GM19035 (cell line): ENCODE measurements at regions not wholly inside any gene's neighbourhood (a gene's known extent, or its start where the extent isn't known, plus 50 kb on each side); places are given as distances from the start of the nearest gene placed in this dataset.

ENCODE experiments used
- ATAC-seq: cut with Tn5 transposase; IDR thresholded peaks from one replicate; pipeline ENCODE4 v1.9.1; 2021; ENCODE audit not compliant: unreplicated experiment

GRCh38 chr5:27701931-27702903 lies 663.8 kb upstream of the CDH9 start:
- ATAC-seq: no peak

- ATAC-seq: no peak
Observed at GRCh38 chr5:27700526-27700925, 662.1 kb upstream of the CDH9 start.

- ATAC-seq: no peak
Observed at GRCh38 chr5:27682600-27682999, 644.2 kb upstream of the CDH9 start.

GRCh38 chr5:27652505-27652904 lies 614.1 kb upstream of the CDH9 start:
- ATAC-seq: no peak

GRCh38 chr5:27639005-27639612 lies 600.7 kb upstream of the CDH9 start:
- no peak for ATAC-seq

- ATAC-seq: no peak
Observed at GRCh38 chr5:27619982-27620381, 581.6 kb upstream of the CDH9 start.

GRCh38 chr5:27612161-27612560 lies 573.8 kb upstream of the CDH9 start:
- no peak for ATAC-seq

- ATAC-seq: no peak
Observed at GRCh38 chr5:27608992-27609391, 570.6 kb upstream of the CDH9 start.

GRCh38 chr5:27598576-27598975 lies 560.2 kb upstream of the CDH9 start:
- ATAC-seq: no peak

GRCh38 chr5:27594141-27594540 lies 555.8 kb upstream of the CDH9 start:
- no peak for ATAC-seq

- ATAC-seq: no peak
Observed at GRCh38 chr5:27592231-27592630, 553.8 kb upstream of the CDH9 start.

- ATAC-seq: no peak
Observed at GRCh38 chr5:27590503-27590902, 552.1 kb upstream of the CDH9 start.

- ATAC-seq: no peak
Observed at GRCh38 chr5:27578279-27578678, 539.9 kb upstream of the CDH9 start.

GRCh38 chr5:27571681-27572080 lies 533.3 kb upstream of the CDH9 start:
- ATAC-seq: no peak

GRCh38 chr5:27568811-27569210 lies 530.4 kb upstream of the CDH9 start:
- no peak for ATAC-seq

GRCh38 chr5:27561408-27561807 lies 523.0 kb upstream of the CDH9 start:
- ATAC-seq: no peak

GRCh38 chr5:27548484-27548883 lies 510.1 kb upstream of the CDH9 start:
- ATAC-seq: no peak

GRCh38 chr5:27535031-27535557 lies 496.7 kb upstream of the CDH9 start:
- no peak for ATAC-seq

GRCh38 chr5:27532305-27532704 lies 493.9 kb upstream of the CDH9 start:
- no peak for ATAC-seq

- no peak for ATAC-seq
Observed at GRCh38 chr5:27524515-27524914, 486.1 kb upstream of the CDH9 start.

- ATAC-seq: no peak
Observed at GRCh38 chr5:27523629-27524028, 485.2 kb upstream of the CDH9 start.

GRCh38 chr5:27516437-27516836 lies 478.1 kb upstream of the CDH9 start:
- ATAC-seq: no peak
